ENCODE measurements at regions not wholly inside any gene's neighbourhood (a gene's known extent, or its start where the extent isn't known, plus 50 kb on each side); places are given as distances from the start of the nearest gene placed in this dataset.

DNA sequence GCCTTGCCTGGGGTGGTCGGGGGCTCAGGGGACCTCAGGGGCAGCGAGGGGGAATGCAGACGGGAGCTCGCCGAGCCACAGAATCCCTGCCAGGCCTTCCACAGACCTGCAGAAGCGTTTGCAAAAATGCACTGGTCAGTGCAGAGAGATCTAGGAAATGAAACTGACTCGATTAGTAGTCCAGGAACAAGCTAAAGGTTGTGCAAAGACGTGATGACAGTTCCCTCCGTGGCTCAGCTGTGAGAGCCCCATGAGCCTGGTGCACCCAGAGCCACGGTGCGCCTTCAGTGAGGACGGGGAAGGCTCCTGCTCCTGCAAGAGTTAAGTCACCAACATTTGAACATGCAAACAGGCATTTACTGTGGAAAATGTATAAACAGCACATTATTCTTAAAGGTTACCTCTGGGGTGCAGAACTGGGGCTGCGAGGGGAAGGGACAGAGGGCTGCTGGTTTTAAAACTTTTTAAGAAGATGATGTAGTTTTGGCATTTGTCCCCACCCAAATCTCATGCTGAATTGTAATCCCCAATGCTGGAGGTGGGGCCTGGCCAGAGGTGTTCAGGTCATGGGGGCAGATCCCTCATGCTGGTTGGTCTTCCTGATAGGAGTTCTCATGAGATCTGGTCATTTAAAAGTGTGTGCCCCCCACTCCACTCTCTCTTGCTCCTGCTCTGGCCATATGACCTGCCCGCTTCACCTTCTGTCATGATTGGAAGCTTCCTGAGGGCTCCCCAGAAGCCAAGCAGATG, 147.3 kb downstream of the DLL1 start:
- TF ChIP-seq, protein P1, sequence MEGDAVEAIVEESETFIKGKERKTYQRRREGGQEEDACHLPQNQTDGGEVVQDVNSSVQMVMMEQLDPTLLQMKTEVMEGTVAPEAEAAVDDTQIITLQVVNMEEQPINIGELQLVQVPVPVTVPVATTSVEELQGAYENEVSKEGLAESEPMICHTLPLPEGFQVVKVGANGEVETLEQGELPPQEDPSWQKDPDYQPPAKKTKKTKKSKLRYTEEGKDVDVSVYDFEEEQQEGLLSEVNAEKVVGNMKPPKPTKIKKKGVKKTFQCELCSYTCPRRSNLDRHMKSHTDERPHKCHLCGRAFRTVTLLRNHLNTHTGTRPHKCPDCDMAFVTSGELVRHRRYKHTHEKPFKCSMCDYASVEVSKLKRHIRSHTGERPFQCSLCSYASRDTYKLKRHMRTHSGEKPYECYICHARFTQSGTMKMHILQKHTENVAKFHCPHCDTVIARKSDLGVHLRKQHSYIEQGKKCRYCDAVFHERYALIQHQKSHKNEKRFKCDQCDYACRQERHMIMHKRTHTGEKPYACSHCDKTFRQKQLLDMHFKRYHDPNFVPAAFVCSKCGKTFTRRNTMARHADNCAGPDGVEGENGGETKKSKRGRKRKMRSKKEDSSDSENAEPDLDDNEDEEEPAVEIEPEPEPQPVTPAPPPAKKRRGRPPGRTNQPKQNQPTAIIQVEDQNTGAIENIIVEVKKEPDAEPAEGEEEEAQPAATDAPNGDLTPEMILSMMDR (IDR thresholded peaks at IDR 0.05) = no peak
- TF ChIP-seq POLR2A (IDR thresholded peaks at IDR 0.05) = no peak
